Smooth muscle cell (in vitro differentiated cells): ENCODE measurements at regions not wholly inside any gene's neighbourhood (a gene's known extent, or its start where the extent isn't known, plus 50 kb on each side); places are given as distances from the start of the nearest gene placed in this dataset.

Experiments
- DNase-seq: peaks from one replicate; lab custom pipeline; 2025; ENCODE audit not compliant: unreplicated experiment; lab: John Stamatoyannopoulos, UW
- H2AFZ ChIP-seq: fragments of 200-600 bp; sonication (generic); 2 replicates; pipeline ENCODE4 v1.6.0; 2016; ENCODE audit warnings: antibody characterized with exemption, low read depth, mild to moderate bottlenecking
- H3F3A ChIP-seq: fragments of 200-600 bp; sonication (generic); 2 replicates; pipeline ENCODE4 v1.6.0; 2017; ENCODE audit warnings: antibody characterized with exemption, low read depth
- H3K27ac ChIP-seq: fragments of 200-600 bp; sonication (generic); 2 replicates; pipeline ENCODE4 v1.5.1; 2016; ENCODE audit warnings: low read depth, mild to moderate bottlenecking
- H3K27me3 ChIP-seq: fragments of 200-600 bp; sonication (generic); 2 replicates; pipeline ENCODE4 v1.6.1; 2016; ENCODE audit warnings: low read depth, mild to moderate bottlenecking
- H3K36me3 ChIP-seq: fragments of 200-600 bp; sonication (generic); 2 replicates; pipeline ENCODE4 v1.5.1; 2016; ENCODE audit warnings: low read depth
- H3K4me1 ChIP-seq: fragments of 200-600 bp; sonication (generic); 2 replicates; pipeline ENCODE4 v1.5.1; 2016; ENCODE audit warnings: low read depth
- H3K4me2 ChIP-seq: fragments of 200-600 bp; sonication (generic); 2 replicates; pipeline ENCODE4 v1.6.0; 2016; ENCODE audit warnings: mild to moderate bottlenecking
- H3K4me3 ChIP-seq: fragments of 200-600 bp; sonication (generic); 2 replicates; pipeline ENCODE4 v1.5.1; 2016; ENCODE audit warnings: mild to moderate bottlenecking
- H3K79me2 ChIP-seq: fragments of 200-600 bp; sonication (generic); 2 replicates; pipeline ENCODE4 v1.6.0; 2016; ENCODE audit warnings: low read depth, mild to moderate bottlenecking
- H3K9ac ChIP-seq: fragments of 200-600 bp; sonication (generic); 2 replicates; pipeline ENCODE4 v1.6.0; 2016; ENCODE audit warnings: low read depth
- H3K9me3 ChIP-seq: fragments of 200-600 bp; sonication (generic); replicated peaks from 2 replicates; pipeline ENCODE4 v1.5.1; 2016; ENCODE audit warnings: low read depth
- H4K20me1 ChIP-seq: fragments of 200-600 bp; sonication (generic); 2 replicates; pipeline ENCODE4 v1.6.0; 2016; ENCODE audit warnings: low read depth
- CTCF ChIP-seq: fragments of 200-600 bp; sonication (generic); IDR thresholded peaks from 2 replicates; pipeline ENCODE4 v1.5.1; 2017; ENCODE audit warnings: borderline replicate concordance, mild to moderate bottlenecking, antibody characterized with exemption; ENCODE audit not compliant: insufficient read depth, poor library complexity, severe bottlenecking
- WGBS: methylation state at CpG from one replicate; pipeline ENCODE4 v1.1.7; 2016; ENCODE audit warnings: low lambda C conversion rate; 5-methylcytosine and 5-hydroxymethylcytosine counted together

GRCh38 chr5:57009811-57010210 lies 57.9 kb upstream of the MIER3 start:
- H3K79me2 ChIP-seq, result no peaks in the 10 kb centered on the region
- no peak overlapping the region for H3K4me2 ChIP-seq
- H3K27ac ChIP-seq, result no peak overlapping the region
- no peak overlapping the region for H2AFZ ChIP-seq
- no peak overlapping the region for H3K4me3 ChIP-seq
- H3K27me3 ChIP-seq, result no peaks in the 10 kb centered on the region
- no peak overlapping the region for H3K9ac ChIP-seq
- no peaks in the 10 kb centered on the region for H3K36me3 ChIP-seq
- no peaks in the 10 kb centered on the region for H3K9me3 ChIP-seq
- no peaks in the 10 kb centered on the region for H3K4me1 ChIP-seq
- TF ChIP-seq CTCF, result no peak
- 94% methylated on average over 7 of the region's 7 CpGs for WGBS
- no peaks in the 10 kb centered on the region for H4K20me1 ChIP-seq
- DNase-seq, result no peak
- H3F3A ChIP-seq, result no peaks in the 10 kb centered on the region

GRCh38 chr5:57010786-57011185 lies 58.9 kb upstream of the MIER3 start:
- Histone ChIP-seq H3K9me3 (no peaks in the 10 kb centered on the region), H3K9ac (no peak overlapping the region), H4K20me1 (no peaks in the 10 kb centered on the region), H3K27ac (no peak overlapping the region), H3K27me3 (no peaks in the 10 kb centered on the region), H3K4me2 (no peak overlapping the region), H3K79me2 (no peaks in the 10 kb centered on the region), H3F3A (no peaks in the 10 kb centered on the region), H3K4me3 (no peak overlapping the region), H2AFZ (no peak overlapping the region), H3K4me1 (no peaks in the 10 kb centered on the region), H3K36me3 (no peaks in the 10 kb centered on the region)
- no peak for DNase-seq
- no peak for TF ChIP-seq CTCF
- 86% methylated on average over 4 of the region's 4 CpGs for WGBS

GRCh38 chr5:57012511-57012910 lies 60.6 kb upstream of the MIER3 start:
- Histone ChIP-seq H3K4me2 (no peak overlapping the region), H3F3A (no peaks in the 10 kb centered on the region)

More at GRCh38 chr5:57012511-57012910, 60.6 kb upstream of the MIER3 start:
- Histone ChIP-seq H3K9ac (no peak overlapping the region), H3K4me3 (no peak overlapping the region), H3K9me3 (no peaks in the 10 kb centered on the region), H3K79me2 (no peaks in the 10 kb centered on the region), H3K27ac (no peak overlapping the region), H3K36me3 (no peaks in the 10 kb centered on the region), H4K20me1 (no peaks in the 10 kb centered on the region), H3K27me3 (no peaks in the 10 kb centered on the region), H2AFZ (no peak overlapping the region), H3K4me1 (no peaks in the 10 kb centered on the region)
- no peak for DNase-seq
- 95% methylated on average over 2 of the region's 2 CpGs for WGBS
- TF ChIP-seq CTCF, result no peak
